Esophagus squamous epithelium (tissue), 5 donors: ENCODE measurements at regions not wholly inside any gene's neighbourhood (a gene's known extent, or its start where the extent isn't known, plus 50 kb on each side); places are given as distances from the start of the nearest gene placed in this dataset.
"Not testable (repeated sequence)": the region's sequence is repeated elsewhere in the genome, so short reads cannot be mapped to it uniquely, and the experiment has no call there.

Source experiments
- DNase-seq: peaks from one replicate; lab custom pipeline; 2025; lab: John Stamatoyannopoulos, UW
- H3K27ac ChIP-seq, 4 donors: fragments of 200-600 bp; sonication (generic); one replicate each; pipeline ENCODE4 v1.5.1; 2016 to 2019; ENCODE audit warnings: mild to moderate bottlenecking in 1 of 4
- H3K27me3 ChIP-seq, 4 donors: fragments of 200-600 bp; sonication (generic); 1 replicate in 3 of 4; 2 replicates in 1 of 4; pipeline versions ENCODE4 v1.5.1 to v1.6.0; 2017 to 2021; ENCODE audit warnings: antibody characterized with exemption in 1 of 4
- H3K36me3 ChIP-seq, 3 donors: fragments of 200-600 bp; sonication (generic); one replicate each; pipeline ENCODE4 v1.5.1; 2016 to 2019
- H3K4me1 ChIP-seq, 3 donors: fragments of 200-600 bp; sonication (generic); one replicate each; pipeline ENCODE4 v1.5.1; 2017 to 2019
- H3K4me3 ChIP-seq, 4 donors: fragments of 200-600 bp; sonication (generic); 1 replicate in 3 of 4; 2 replicates in 1 of 4; pipeline ENCODE4 v1.5.1; 2016 to 2019; ENCODE audit warnings: mild to moderate bottlenecking in 2 of 4, moderate library complexity in 1 of 4
- H3K9me3 ChIP-seq, 3 donors: fragments of 200-600 bp; sonication (generic); one replicate each; pipeline ENCODE4 v1.5.1; 2016 to 2019
- CTCF ChIP-seq, 6 experiments: fragments of 450-650 bp in 4 of 6; fragments of 200-600 bp in 2 of 6; sonication (generic) in 2 of 6; IDR thresholded peaks; one replicate each; pipeline ENCODE4 v1.5.1; 2016 to 2019; ENCODE audit warnings: antibody characterized with exemption in 6 of 6, mild to moderate bottlenecking in 4 of 6, moderate library complexity in 4 of 6
- POLR2A ChIP-seq, 4 donors: fragments of 450-650 bp; IDR thresholded peaks; one replicate each; pipeline ENCODE4 v1.6.1; 2017; ENCODE audit warnings: antibody characterized with exemption in 4 of 4, mild to moderate bottlenecking in 4 of 4, moderate library complexity in 3 of 4
- WGBS, 2 donors: methylation state at CpG; one replicate each; pipeline ENCODE4 v1.1.5; 2018; 5-methylcytosine and 5-hydroxymethylcytosine counted together
- intact Hi-C: fragments of 100-400 bp; cut with DNase I; formaldehyde crosslinking; loops from one replicate; pipeline ENCODE4 v1.15.0; 2022
- donor health status: DM: yes; HTN: yes; CAD: no.

- no peak overlapping the region for H3K4me3 ChIP-seq
- TF ChIP-seq CTCF (IDR thresholded peaks at IDR 0.05): no peak
- no peak for TF ChIP-seq POLR2A (IDR thresholded peaks at IDR 0.05)
- H3K9me3 ChIP-seq: no peaks in the 10 kb centered on the region
- no peaks in the 10 kb centered on the region for H3K36me3 ChIP-seq
- intact Hi-C loops: no loop called here
- no peak overlapping the region for H3K27ac ChIP-seq
- no peak for DNase-seq
- WGBS, 2 donors: 66 to 70% methylated on average over 3 of the region's 3 CpGs
- peaks cover 3 to 9% (median 6%) of the 10 kb centered on the region in 3 donors for H3K4me1 ChIP-seq
- no peaks in the 10 kb centered on the region for H3K27me3 ChIP-seq
These were observed 62.1 kb upstream of the NRIP1 start for GRCh38 chr21:15126948-15127347.

GRCh38 chr21:15127437-15127836 lies 62.6 kb upstream of the NRIP1 start:
- intact Hi-C loops: no loop called here
- no peaks in the 10 kb centered on the region for H3K9me3 ChIP-seq
- no peak for DNase-seq

GRCh38 chr21:15128267-15128666 lies 63.5 kb upstream of the NRIP1 start:
- Histone ChIP-seq H3K27ac (no peak overlapping the region), H3K4me1 (peaks cover 0 to 13% (median 0%) of the 10 kb centered on the region in 3 donors), H3K9me3 (no peaks in the 10 kb centered on the region), H3K4me3 (no peak overlapping the region), H3K27me3 (no peaks in the 10 kb centered on the region), H3K36me3 (no peaks in the 10 kb centered on the region)
- 73 to 80% methylated on average over 1 of the region's 1 CpG for WGBS, 2 donors
- intact Hi-C loops: no loop called here
- no peak for DNase-seq
- no peak for TF ChIP-seq POLR2A (IDR thresholded peaks at IDR 0.05)
- TF ChIP-seq CTCF (IDR thresholded peaks at IDR 0.05): no peak

More at GRCh38 chr21:15127437-15127836, 62.6 kb upstream of the NRIP1 start:
- no peak overlapping the region for H3K27ac ChIP-seq
- H3K4me1 ChIP-seq: peaks cover 0 to 7% (median under 1%) of the 10 kb centered on the region in 3 donors
- no peak for TF ChIP-seq POLR2A (IDR thresholded peaks at IDR 0.05)
- no peak for TF ChIP-seq CTCF (IDR thresholded peaks at IDR 0.05)
- no peaks in the 10 kb centered on the region for H3K27me3 ChIP-seq
- no peaks in the 10 kb centered on the region for H3K36me3 ChIP-seq
- no peak overlapping the region for H3K4me3 ChIP-seq

GRCh38 chr21:15128714-15129113 lies 63.9 kb upstream of the NRIP1 start:
- intact Hi-C loops, H3K27ac ChIP-seq: not testable (repeated sequence)

GRCh38 chr21:15130326-15130725 lies 65.5 kb upstream of the NRIP1 start:
- intact Hi-C loops: no loop called here
- no peak for DNase-seq
- Histone ChIP-seq H3K4me3 (no peak overlapping the region), H3K27me3 (no peaks in the 10 kb centered on the region), H3K27ac (no peak overlapping the region), H3K4me1 (peaks cover 0 to 30% (median 10%) of the 10 kb centered on the region in 3 donors), H3K9me3 (no peaks in the 10 kb centered on the region), H3K36me3 (no peaks in the 10 kb centered on the region)
- 55 to 68% methylated on average over 6 of the region's 6 CpGs for WGBS, 2 donors
- TF ChIP-seq CTCF (IDR thresholded peaks at IDR 0.05): no peak
- no peak for TF ChIP-seq POLR2A (IDR thresholded peaks at IDR 0.05)

More at GRCh38 chr21:15128714-15129113, 63.9 kb upstream of the NRIP1 start:
- H3K9me3 ChIP-seq, H3K36me3 ChIP-seq, DNase-seq, H3K4me3 ChIP-seq, H3K27me3 ChIP-seq: not testable (repeated sequence)
- H3K4me1 ChIP-seq: peaks cover 0 to 17% (median 0%) of the 10 kb centered on the region in 3 donors

GRCh38 chr21:15130751-15131150 lies 66.0 kb upstream of the NRIP1 start:
- no peak overlapping the region for H3K27ac ChIP-seq
- peaks cover 0 to 34% (median 10%) of the 10 kb centered on the region in 3 donors for H3K4me1 ChIP-seq
- H3K27me3 ChIP-seq: no peaks in the 10 kb centered on the region
- TF ChIP-seq POLR2A (IDR thresholded peaks at IDR 0.05): no peak
- no peak for TF ChIP-seq CTCF (IDR thresholded peaks at IDR 0.05)
- WGBS, 2 donors: 24 to 27% methylated on average over 1 of the region's 1 CpG
- H3K9me3 ChIP-seq: no peaks in the 10 kb centered on the region
- no peaks in the 10 kb centered on the region for H3K36me3 ChIP-seq
- intact Hi-C loops: no loop called here
- DNase-seq: no peak
- H3K4me3 ChIP-seq: no peak overlapping the region
